PC-9 (cell line): ENCODE measurements at regions not wholly inside any gene's neighbourhood (a gene's known extent, or its start where the extent isn't known, plus 50 kb on each side); places are given as distances from the start of the nearest gene placed in this dataset.

ENCODE experiments used
- BruUV-seq: library from RNA; stranded (reverse); fragments of 400-500 nt; replicated peaks from 2 replicates; lab custom pipeline; 2021; lab: Mats Ljungman, UMichigan
- CTCF ChIA-PET: fragments of 300-600 bp; sonication (Branson Sonifier 250); formaldehyde crosslinking; loops from one replicate; lab custom pipeline; 2022; ENCODE audit warnings: antibody characterized with exemption; lab: Charles Lee
- POLR2A ChIA-PET: fragments of 300-600 bp; sonication (Branson Sonifier 250); formaldehyde crosslinking; loops from one replicate; lab custom pipeline; 2022; ENCODE audit warnings: antibody characterized with exemption; ENCODE audit not compliant: unreplicated experiment; lab: Charles Lee
- DNase-seq, 2 experiments: peaks; one replicate each; pipeline versions ENCODE4 v3.0.0 to v3.0.0-alpha.2; 2015 to 2022; ENCODE audit warnings: mixed read lengths in 1 of 2
- H2AFZ ChIP-seq: fragments of 200-600 bp; sonication (generic); 2 replicates; pipeline ENCODE4 v1.8.1; 2017; ENCODE audit warnings: antibody characterized with exemption
- H3F3A ChIP-seq: fragments of 200-600 bp; sonication (generic); 2 replicates; pipeline ENCODE4 v1.8.1; 2017; ENCODE audit warnings: antibody characterized with exemption, mild to moderate bottlenecking, low read depth; ENCODE audit not compliant: insufficient read depth
- H3K27ac ChIP-seq: fragments of 200-600 bp; sonication (generic); 2 replicates; pipeline ENCODE4 v1.6.1; 2016; ENCODE audit warnings: mixed run types
- H3K27me3 ChIP-seq: fragments of 200-600 bp; sonication (generic); 2 replicates; pipeline ENCODE4 v1.6.1; 2016; ENCODE audit warnings: low read depth, mixed run types; ENCODE audit not compliant: insufficient read depth
- H3K36me3 ChIP-seq: fragments of 200-600 bp; sonication (generic); 2 replicates; pipeline ENCODE4 v1.6.1; 2016; ENCODE audit warnings: low read depth, mixed run types
- H3K4me1 ChIP-seq: fragments of 200-600 bp; sonication (generic); replicated peaks from 2 replicates; pipeline ENCODE4 v1.6.1; 2016; ENCODE audit warnings: mixed run types; ENCODE audit not compliant: insufficient read depth
- H3K4me2 ChIP-seq: fragments of 200-600 bp; sonication (generic); 2 replicates; pipeline ENCODE4 v1.6.1; 2017; ENCODE audit warnings: mixed run types
- H3K4me3 ChIP-seq: fragments of 200-600 bp; sonication (generic); 2 replicates; pipeline ENCODE4 v1.6.1; 2016; ENCODE audit warnings: mixed run types
- H3K79me2 ChIP-seq: fragments of 200-600 bp; sonication (generic); 2 replicates; pipeline ENCODE4 v1.6.1; 2017; ENCODE audit warnings: low read depth, mixed run types
- H3K9me2 ChIP-seq: fragments of 200-600 bp; sonication (generic); 2 replicates; pipeline ENCODE4 v1.8.1; 2017; ENCODE audit warnings: mild to moderate bottlenecking; ENCODE audit not compliant: insufficient read depth
- H3K9me3 ChIP-seq: fragments of 200-600 bp; sonication (generic); 2 replicates; pipeline ENCODE4 v1.8.1; 2016; ENCODE audit warnings: low read depth; ENCODE audit not compliant: insufficient read depth
- H4K20me1 ChIP-seq: fragments of 200-600 bp; sonication (generic); 2 replicates; pipeline ENCODE4 v1.8.1; 2017; ENCODE audit not compliant: insufficient read depth
- CTCF ChIP-seq: fragments of 200-600 bp; sonication (generic); conservative IDR thresholded peaks from 2 replicates; pipeline ENCODE4 v1.6.1; 2017; ENCODE audit warnings: mixed run types, antibody characterized with exemption, mild to moderate bottlenecking, moderate library complexity
- EZH2 ChIP-seq: fragments of 200-600 bp; sonication (generic); IDR thresholded peaks from 2 replicates; pipeline ENCODE4 v1.8.0; 2017; ENCODE audit warnings: antibody characterized with exemption, low read depth
- intact Hi-C: fragments of 100-400 bp; cut with micrococcal nuclease; formaldehyde crosslinking; loops from one replicate; pipeline ENCODE4 v1.10.0; 2022; ENCODE audit not compliant: unreplicated experiment

GRCh38 chr9:84068872-84069271 is 88.3 kb downstream of the RMI1 start:
- Histone ChIP-seq H3K79me2 (no peaks in the 10 kb centered on the region), H4K20me1 (no peaks in the 10 kb centered on the region), H3K4me1 (no peaks in the 10 kb centered on the region), H3K4me2 (no peak overlapping the region), H2AFZ (no peak overlapping the region), H3K9me2 (peaks cover 5% of the 10 kb centered on the region; the same call in 1 of the 2 replicates), H3K27ac (no peak overlapping the region), H3F3A (no peaks in the 10 kb centered on the region), H3K27me3 (no peaks in the 10 kb centered on the region), H3K36me3 (no peaks in the 10 kb centered on the region), H3K4me3 (no peak overlapping the region), H3K9me3 (no peaks in the 10 kb centered on the region)
- no peak for TF ChIP-seq EZH2
- no peak for TF ChIP-seq CTCF
- DNase-seq: no peak
- ChIA-PET POLR2A (no interaction called here), CTCF (no interaction called here)
- intact Hi-C loops: no loop called here
- no TSS peak for BruUV-seq

- Histone ChIP-seq H3K4me3 (no peak overlapping the region), H3F3A (no peaks in the 10 kb centered on the region), H3K27me3 (no peaks in the 10 kb centered on the region), H3K27ac (no peak overlapping the region), H3K36me3 (no peaks in the 10 kb centered on the region), H2AFZ (no peak overlapping the region), H3K4me2 (no peak overlapping the region), H3K9me3 (no peaks in the 10 kb centered on the region), H4K20me1 (no peaks in the 10 kb centered on the region), H3K9me2 (peaks cover 5% of the 10 kb centered on the region; the same call in 1 of the 2 replicates), H3K79me2 (no peaks in the 10 kb centered on the region), H3K4me1 (no peaks in the 10 kb centered on the region)
- intact Hi-C loops: no loop called here
- ChIA-PET POLR2A (no interaction called here), CTCF (no interaction called here)
- no peak for DNase-seq
- no TSS peak for BruUV-seq
- TF ChIP-seq CTCF (no peak), EZH2 (no peak)
These were observed 90.0 kb downstream of the RMI1 start for GRCh38 chr9:84070590-84070989.

GRCh38 chr9:84072621-84073180 is 92.1 kb downstream of the RMI1 start:
- BruUV-seq: no TSS peak
- CTCF ChIA-PET: no interaction called here
- H2AFZ ChIP-seq: no peak overlapping the region

GRCh38 chr9:84075004-84075403 is 94.4 kb downstream of the RMI1 start:
- no peak for DNase-seq
- TF ChIP-seq CTCF: no peak
- no peak for TF ChIP-seq EZH2
- intact Hi-C loops: no loop called here
- Histone ChIP-seq H3K9me2 (peaks cover 5% of the 10 kb centered on the region; the same call in 1 of the 2 replicates), H2AFZ (no peak overlapping the region), H3K4me1 (no peaks in the 10 kb centered on the region), H3K27me3 (no peaks in the 10 kb centered on the region), H3K9me3 (no peaks in the 10 kb centered on the region), H3F3A (no peaks in the 10 kb centered on the region), H4K20me1 (no peaks in the 10 kb centered on the region), H3K4me2 (no peak overlapping the region), H3K27ac (no peak overlapping the region), H3K4me3 (no peak overlapping the region), H3K79me2 (no peaks in the 10 kb centered on the region), H3K36me3 (no peaks in the 10 kb centered on the region)
- ChIA-PET POLR2A (no interaction called here), CTCF (no interaction called here)
- no TSS peak for BruUV-seq

More at GRCh38 chr9:84072621-84073180, 92.1 kb downstream of the RMI1 start:
- Histone ChIP-seq H3K27ac (no peak overlapping the region), H3K4me2 (no peak overlapping the region), H4K20me1 (no peaks in the 10 kb centered on the region), H3K9me2 (peaks cover 5% of the 10 kb centered on the region; the same call in 1 of the 2 replicates), H3K9me3 (no peaks in the 10 kb centered on the region), H3K36me3 (no peaks in the 10 kb centered on the region), H3F3A (no peaks in the 10 kb centered on the region), H3K79me2 (no peaks in the 10 kb centered on the region), H3K4me3 (no peak overlapping the region), H3K4me1 (no peaks in the 10 kb centered on the region), H3K27me3 (no peaks in the 10 kb centered on the region)
- POLR2A ChIA-PET: no interaction called here
- DNase-seq: no peak
- no peak for TF ChIP-seq EZH2
- intact Hi-C loops: no loop called here
